SK-N-SH (cell line): ENCODE measurements at regions not wholly inside any gene's neighbourhood (a gene's known extent, or its start where the extent isn't known, plus 50 kb on each side); places are given as distances from the start of the nearest gene placed in this dataset.

ENCODE experiments used
- CTCF ChIA-PET: fragments of 300-600, 350-600 bp; formaldehyde crosslinking; extraction: SDS; loops from one replicate; lab custom pipeline; 2021; lab: Yijun Ruan, JAX
- POLR2A ChIA-PET: fragments of 350-600 bp; sonication (Branson Sonifier 250); formaldehyde crosslinking; extraction: SDS; loops from one replicate; lab custom pipeline; 2020; ENCODE audit warnings: antibody characterized with exemption, inconsistent platforms; lab: Yijun Ruan, JAX
- DNase-seq: peaks from one replicate; pipeline ENCODE4 v3.0.0; 2012
- H2AFZ ChIP-seq: fragments of 200-600 bp; sonication (generic); 2 replicates; pipeline ENCODE4 v1.8.1; 2016; ENCODE audit warnings: antibody characterized with exemption, mild to moderate bottlenecking, low read depth
- H3F3A ChIP-seq: fragments of 200-600 bp; sonication (generic); replicated peaks from 2 replicates; pipeline ENCODE3; 2016; ENCODE audit warnings: antibody characterized with exemption, mild to moderate bottlenecking; ENCODE audit not compliant: insufficient read depth
- H3K27ac ChIP-seq, 2 experiments: fragments of 200-500 bp in 1 of 2; fragments of 200-600 bp in 1 of 2; sonication (Bioruptor generic) in 1 of 2; sonication (generic), shearing (Covaris generic) in 1 of 2; 2 replicates each; pipeline versions ENCODE4 v1.5.1 to v1.6.1; 2014 to 2016; ENCODE audit warnings: low read depth in 2 of 2, inconsistent platforms in 1 of 2, low read length in 1 of 2, mild to moderate bottlenecking in 1 of 2, mixed read lengths in 1 of 2
- H3K27me3 ChIP-seq: fragments of 200-600 bp; sonication (generic), shearing (Covaris generic); 2 replicates; pipeline ENCODE4 v1.6.1; 2016; ENCODE audit warnings: mixed run types; ENCODE audit not compliant: insufficient read depth
- H3K36me3 ChIP-seq, 2 experiments: fragments of 200-500 bp in 1 of 2; fragments of 200-600 bp in 1 of 2; sonication (Bioruptor generic) in 1 of 2; sonication (generic) in 1 of 2; replicated peaks in 1 of 2; 2 replicates each; pipeline versions ENCODE3 to v1.5.1; 2014 to 2016; ENCODE audit warnings: low read length in 1 of 2, mild to moderate bottlenecking in 1 of 2; ENCODE audit not compliant: insufficient read depth in 2 of 2, control insufficient read depth in 1 of 2
- H3K4me1 ChIP-seq, 2 experiments: fragments of 200-500 bp in 1 of 2; fragments of 200-600 bp in 1 of 2; sonication (Bioruptor generic) in 1 of 2; sonication (generic), shearing (Covaris generic) in 1 of 2; 2 replicates each; pipeline versions ENCODE4 v1.5.1 to v1.6.1; 2014 to 2016; ENCODE audit warnings: low read depth in 1 of 2, low read length in 1 of 2, mixed run types in 1 of 2; ENCODE audit not compliant: insufficient read depth in 2 of 2, control insufficient read depth in 1 of 2
- H3K4me2 ChIP-seq: fragments of 200-600 bp; sonication (generic), shearing (Covaris generic); 2 replicates; pipeline ENCODE4 v1.6.1; 2017; ENCODE audit warnings: mixed run types
- H3K4me3 ChIP-seq, 2 experiments: fragments of 200-500 bp in 1 of 2; fragments of 200-600 bp in 1 of 2; sonication (Bioruptor generic) in 1 of 2; sonication (generic), shearing (Covaris generic) in 1 of 2; 2 replicates each; pipeline versions ENCODE4 v1.5.1 to v1.8.1; 2014 to 2016; ENCODE audit warnings: low read depth in 2 of 2, inconsistent platforms in 1 of 2, low read length in 1 of 2, mild to moderate bottlenecking in 1 of 2, mixed read lengths in 1 of 2, moderate library complexity in 1 of 2
- H3K79me2 ChIP-seq: fragments of 200-600 bp; sonication (generic); 2 replicates; pipeline ENCODE4 v1.8.1; 2017; ENCODE audit warnings: mild to moderate bottlenecking; ENCODE audit not compliant: insufficient read depth
- H3K9ac ChIP-seq: fragments of 200-600 bp; sonication (generic); 2 replicates; pipeline ENCODE4 v1.6.1; 2017; ENCODE audit warnings: mixed run types
- H3K9me2 ChIP-seq: fragments of 200-600 bp; sonication (generic); 2 replicates; pipeline ENCODE4 v1.6.1; 2017; ENCODE audit warnings: mixed run types
- H3K9me3 ChIP-seq: fragments of 200-600 bp; sonication (generic); 2 replicates; pipeline ENCODE4 v1.6.1; 2017; ENCODE audit warnings: mixed run types, mild to moderate bottlenecking, moderate library complexity
- H4K20me1 ChIP-seq: fragments of 200-600 bp; sonication (generic); 2 replicates; pipeline ENCODE4 v1.6.1; 2017; ENCODE audit warnings: mild to moderate bottlenecking, mixed run types; ENCODE audit not compliant: insufficient read depth
- CHD2 ChIP-seq: fragments of 150-350 bp; IDR thresholded peaks from 2 replicates; pipeline ENCODE4 v1.6.1; 2018; ENCODE audit warnings: low read length; ENCODE audit not compliant: partially characterized antibody
- ELF1 ChIP-seq: IDR thresholded peaks from 2 replicates; pipeline ENCODE4 v1.4.0; 2012
- MXI1 ChIP-seq: IDR thresholded peaks from 2 replicates; pipeline ENCODE4 v1.6.1; 2012; ENCODE audit warnings: mild to moderate bottlenecking, low read depth, low read length, improper control_type of control experiment
- NFIC ChIP-seq: IDR thresholded peaks from 2 replicates; pipeline ENCODE4 v1.4.0; 2012; ENCODE audit warnings: borderline replicate concordance
- NRF1 ChIP-seq: IDR thresholded peaks from 2 replicates; pipeline ENCODE4 v1.6.1; 2012; ENCODE audit warnings: low read depth, mild to moderate bottlenecking, low read length
- POLR2AphosphoS5 ChIP-seq: IDR thresholded peaks from 2 replicates; pipeline ENCODE4 v1.6.1; 2012; ENCODE audit warnings: low read depth, low read length
- RAD21 ChIP-seq: IDR thresholded peaks from 2 replicates; pipeline ENCODE4 v1.6.1; 2012; ENCODE audit warnings: mild to moderate bottlenecking, low read length
- REST ChIP-seq: IDR thresholded peaks from 2 replicates; pipeline ENCODE4 v1.6.1; 2012; ENCODE audit warnings: mild to moderate bottlenecking, low read depth, low read length, moderate library complexity
- RXRA ChIP-seq: IDR thresholded peaks from 2 replicates; pipeline ENCODE4 v1.4.0; 2012; ENCODE audit warnings: low read depth, mild to moderate bottlenecking, borderline replicate concordance
- SIN3A ChIP-seq: IDR thresholded peaks from 2 replicates; pipeline ENCODE4 v1.6.1; 2012; ENCODE audit warnings: low read depth, mild to moderate bottlenecking, low read length, moderate library complexity, borderline replicate concordance
- SMC3 ChIP-seq: IDR thresholded peaks from 2 replicates; pipeline ENCODE4 v1.6.1; 2012; ENCODE audit warnings: low read depth, low read length, improper control_type of control experiment
- TEAD4 ChIP-seq: IDR thresholded peaks from 2 replicates; pipeline ENCODE4 v1.4.0; 2012; ENCODE audit warnings: mild to moderate bottlenecking, borderline replicate concordance; ENCODE audit not compliant: insufficient read depth
- WGBS: methylation state at CpG from one replicate; pipeline ENCODE4 v1.1.6; 2017; ENCODE audit warnings: low lambda C conversion rate; 5-methylcytosine and 5-hydroxymethylcytosine counted together
- TF ChIP-seq, protein P1 (sequence below): fragments of 200-600 bp; sonication (generic); IDR thresholded peaks from 2 replicates; pipeline ENCODE4 v1.6.1; 2017; ENCODE audit warnings: antibody characterized with exemption, mild to moderate bottlenecking, moderate library complexity

DNA sequence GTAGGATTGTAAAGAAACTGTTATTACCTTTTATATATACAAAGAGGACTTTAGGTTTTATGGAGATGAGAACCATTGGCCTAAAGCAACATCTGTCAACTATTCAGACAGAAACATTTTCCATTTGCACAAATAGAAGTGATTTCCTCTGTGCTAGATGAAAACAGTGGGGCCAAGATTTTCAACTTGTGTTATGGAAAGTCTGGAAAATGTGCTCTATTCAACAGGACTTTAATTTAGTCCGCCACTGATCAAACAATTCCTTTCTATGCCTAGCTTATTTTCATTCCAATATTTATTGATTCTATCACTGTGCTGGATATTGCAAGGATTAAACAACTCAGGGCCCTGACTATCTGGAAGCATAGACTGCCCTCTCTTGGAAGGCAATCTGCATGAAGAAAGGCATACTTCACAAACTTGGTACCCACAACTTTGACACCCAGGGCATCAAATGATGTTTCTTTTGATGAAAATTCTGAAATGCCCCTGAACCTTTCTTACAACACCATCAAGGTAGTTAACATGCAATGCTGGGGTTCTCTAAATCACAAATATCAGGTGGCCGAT is 126.6 kb upstream of the HMHB1 start:
- peaks cover 0 to 8% of the 10 kb centered on the region in 2 experiments; a peak in 1 of 4 replicates for H3K4me1 ChIP-seq
- no peaks in the 10 kb centered on the region for H3K36me3 ChIP-seq
- H3K79me2 ChIP-seq = no peaks in the 10 kb centered on the region
- H3F3A ChIP-seq = no peaks in the 10 kb centered on the region
- 0 out of 2 replicates have a peak, but pooled peaks cover 3% of the 10 kb centered on the region for H3K9me2 ChIP-seq
- H2AFZ ChIP-seq = no peak overlapping the region
- no peaks in the 10 kb centered on the region for H4K20me1 ChIP-seq
- DNase-seq = no peak
- H3K27me3 ChIP-seq = no peaks in the 10 kb centered on the region
- TF ChIP-seq CHD2 (no peak), SMC3 (peak; percentile 31), RAD21 (peak; percentile 49)
- TF ChIP-seq, protein P1, sequence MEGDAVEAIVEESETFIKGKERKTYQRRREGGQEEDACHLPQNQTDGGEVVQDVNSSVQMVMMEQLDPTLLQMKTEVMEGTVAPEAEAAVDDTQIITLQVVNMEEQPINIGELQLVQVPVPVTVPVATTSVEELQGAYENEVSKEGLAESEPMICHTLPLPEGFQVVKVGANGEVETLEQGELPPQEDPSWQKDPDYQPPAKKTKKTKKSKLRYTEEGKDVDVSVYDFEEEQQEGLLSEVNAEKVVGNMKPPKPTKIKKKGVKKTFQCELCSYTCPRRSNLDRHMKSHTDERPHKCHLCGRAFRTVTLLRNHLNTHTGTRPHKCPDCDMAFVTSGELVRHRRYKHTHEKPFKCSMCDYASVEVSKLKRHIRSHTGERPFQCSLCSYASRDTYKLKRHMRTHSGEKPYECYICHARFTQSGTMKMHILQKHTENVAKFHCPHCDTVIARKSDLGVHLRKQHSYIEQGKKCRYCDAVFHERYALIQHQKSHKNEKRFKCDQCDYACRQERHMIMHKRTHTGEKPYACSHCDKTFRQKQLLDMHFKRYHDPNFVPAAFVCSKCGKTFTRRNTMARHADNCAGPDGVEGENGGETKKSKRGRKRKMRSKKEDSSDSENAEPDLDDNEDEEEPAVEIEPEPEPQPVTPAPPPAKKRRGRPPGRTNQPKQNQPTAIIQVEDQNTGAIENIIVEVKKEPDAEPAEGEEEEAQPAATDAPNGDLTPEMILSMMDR = peak; percentile 33; the same call in 1 of the 2 replicates
- 89% methylated on average over 2 of the region's 2 CpGs for WGBS
- CTCF ChIA-PET = interaction anchor here (0.6 to 1.1 kb wide), 2 partner anchors 579 to 656 kb away, joined by 3 read pairs; no protein-coding TSS in a partner anchor
- H3K9me3 ChIP-seq = 0 out of 2 replicates have a peak, but pooled peaks cover 3% of the 10 kb centered on the region
- no peak overlapping the region for H3K9ac ChIP-seq
- POLR2A ChIA-PET = no interaction called here
- H3K27ac ChIP-seq = no peak overlapping the region
- H3K4me3 ChIP-seq = no peak overlapping the region
- H3K4me2 ChIP-seq = no peak overlapping the region

DNA sequence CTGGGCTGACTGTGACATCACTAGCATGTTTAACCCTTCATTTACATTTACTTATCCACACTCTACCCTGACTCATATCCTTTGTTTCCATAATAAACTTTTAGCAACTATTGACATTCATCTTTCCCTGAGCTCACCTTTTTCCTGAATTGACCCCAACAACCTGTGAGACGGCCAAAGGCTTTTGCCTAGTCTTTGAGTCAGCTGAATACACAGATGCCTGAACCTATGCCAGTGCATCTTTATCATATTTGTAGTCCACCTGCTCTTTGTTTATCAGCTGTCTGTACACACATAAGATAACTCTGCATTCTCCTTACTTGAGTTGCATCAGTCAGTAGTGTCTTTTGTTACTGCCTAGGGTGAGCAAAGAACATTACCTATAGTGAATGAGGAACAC is 128.5 kb upstream of the HMHB1 start:
- H3K27ac ChIP-seq = no peak overlapping the region
- DNase-seq = no peak
- H3K36me3 ChIP-seq = no peaks in the 10 kb centered on the region
- POLR2A ChIA-PET = no interaction called here
- H3F3A ChIP-seq = no peaks in the 10 kb centered on the region
- no peaks in the 10 kb centered on the region for H3K9me3 ChIP-seq
- WGBS = 75% methylated on average over 1 of the region's 1 CpG
- H3K9me2 ChIP-seq = no peaks in the 10 kb centered on the region
- CTCF ChIA-PET = interaction anchor here (1.1 kb wide), 1 partner anchor 141 kb away, joined by 3 read pairs; no protein-coding TSS in a partner anchor
- no peaks in the 10 kb centered on the region for H4K20me1 ChIP-seq
- no peak overlapping the region for H3K4me2 ChIP-seq
- H3K27me3 ChIP-seq = no peaks in the 10 kb centered on the region
- H3K4me3 ChIP-seq = no peak overlapping the region
- H3K79me2 ChIP-seq = no peaks in the 10 kb centered on the region
- no peak overlapping the region for H3K9ac ChIP-seq
- TF ChIP-seq REST (no peak), MXI1 (no peak), TEAD4 (no peak), ELF1 (no peak), SMC3 (no peak), SIN3A (no peak), POLR2AphosphoS5 (no peak), RAD21 (no peak), RXRA (no peak), NFIC (no peak), NRF1 (no peak)
- H2AFZ ChIP-seq = no peak overlapping the region
- peaks cover 0 to 8% of the 10 kb centered on the region in 2 experiments; a peak in 1 of 4 replicates for H3K4me1 ChIP-seq
